ENCODE measurements at regions not wholly inside any gene's neighbourhood (a gene's known extent, or its start where the extent isn't known, plus 50 kb on each side); places are given as distances from the start of the nearest gene placed in this dataset.

DNA sequence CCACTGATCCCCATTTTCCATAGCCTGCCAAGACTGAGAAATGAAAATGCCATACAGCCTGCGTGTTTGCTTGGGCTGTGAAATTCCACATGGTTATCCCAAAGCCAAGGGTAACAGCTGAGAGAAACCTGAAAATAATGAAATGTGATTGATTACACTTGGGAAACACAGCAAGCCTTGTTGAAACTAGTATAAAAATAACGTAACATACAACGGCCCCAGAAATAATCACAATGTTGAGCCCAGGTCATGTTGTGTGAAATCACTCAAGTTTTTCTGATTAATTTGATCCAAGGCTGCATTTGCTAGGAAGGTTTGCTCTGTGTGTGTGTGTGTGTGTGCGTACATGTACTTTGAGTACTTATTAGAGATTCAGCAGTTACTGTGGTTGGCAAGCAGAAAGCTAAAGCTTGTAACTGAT, 269.0 kb downstream of the OXSM start:
- TF ChIP-seq POLR2AphosphoS5 (IDR thresholded peaks at IDR 0.05): peak in 1 of 3 donors; percentile 29
- TF ChIP-seq, protein P1, sequence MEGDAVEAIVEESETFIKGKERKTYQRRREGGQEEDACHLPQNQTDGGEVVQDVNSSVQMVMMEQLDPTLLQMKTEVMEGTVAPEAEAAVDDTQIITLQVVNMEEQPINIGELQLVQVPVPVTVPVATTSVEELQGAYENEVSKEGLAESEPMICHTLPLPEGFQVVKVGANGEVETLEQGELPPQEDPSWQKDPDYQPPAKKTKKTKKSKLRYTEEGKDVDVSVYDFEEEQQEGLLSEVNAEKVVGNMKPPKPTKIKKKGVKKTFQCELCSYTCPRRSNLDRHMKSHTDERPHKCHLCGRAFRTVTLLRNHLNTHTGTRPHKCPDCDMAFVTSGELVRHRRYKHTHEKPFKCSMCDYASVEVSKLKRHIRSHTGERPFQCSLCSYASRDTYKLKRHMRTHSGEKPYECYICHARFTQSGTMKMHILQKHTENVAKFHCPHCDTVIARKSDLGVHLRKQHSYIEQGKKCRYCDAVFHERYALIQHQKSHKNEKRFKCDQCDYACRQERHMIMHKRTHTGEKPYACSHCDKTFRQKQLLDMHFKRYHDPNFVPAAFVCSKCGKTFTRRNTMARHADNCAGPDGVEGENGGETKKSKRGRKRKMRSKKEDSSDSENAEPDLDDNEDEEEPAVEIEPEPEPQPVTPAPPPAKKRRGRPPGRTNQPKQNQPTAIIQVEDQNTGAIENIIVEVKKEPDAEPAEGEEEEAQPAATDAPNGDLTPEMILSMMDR (IDR thresholded peaks at IDR 0.05): no peak
- TF ChIP-seq POLR2A (IDR thresholded peaks at IDR 0.05): no peak
- TF ChIP-seq EP300 (IDR thresholded peaks at IDR 0.05): no peak

Measured in stomach (tissue), 4 donors.